ENCODE measurements at regions not wholly inside any gene's neighbourhood (a gene's known extent, or its start where the extent isn't known, plus 50 kb on each side); places are given as distances from the start of the nearest gene placed in this dataset.
"Not testable (repeated sequence)": the region's sequence is repeated elsewhere in the genome, so short reads cannot be mapped to it uniquely, and the experiment has no call there.

GRCh38 chr12:124218650-124219049, 76.2 kb upstream of the RFLNA start:
- DNase-seq (ENCODE audit: low spot score): not testable (repeated sequence)

- DNase-seq (ENCODE audit: low spot score): no peak
These were observed 72.3 kb upstream of the RFLNA start for GRCh38 chr12:124222368-124223245.

DNA sequence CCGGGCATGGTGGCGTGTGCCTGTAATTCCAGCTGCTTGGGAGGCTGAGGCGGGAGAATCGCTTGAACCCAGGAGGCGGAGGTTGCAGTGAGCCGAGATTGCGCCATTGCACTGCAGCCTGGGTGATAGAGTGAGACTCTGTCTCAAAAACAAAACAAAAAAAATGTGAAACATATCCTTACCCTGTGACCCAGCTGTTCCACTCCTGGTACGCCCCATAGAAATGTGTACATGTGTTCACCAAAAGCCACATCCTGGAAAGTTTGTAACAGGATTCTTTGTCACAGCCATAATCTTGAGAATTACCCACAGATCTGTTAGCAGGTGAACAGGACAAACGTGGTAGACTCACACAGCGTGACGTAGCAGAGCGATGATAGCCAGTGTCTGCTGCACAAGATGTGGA, 71.2 kb upstream of the RFLNA start:
- DNase-seq (ENCODE audit: low spot score): not testable (repeated sequence)

GRCh38 chr12:124224535-124225110, 70.3 kb upstream of the RFLNA start:
- DNase-seq (ENCODE audit: low spot score): no peak

DNA sequence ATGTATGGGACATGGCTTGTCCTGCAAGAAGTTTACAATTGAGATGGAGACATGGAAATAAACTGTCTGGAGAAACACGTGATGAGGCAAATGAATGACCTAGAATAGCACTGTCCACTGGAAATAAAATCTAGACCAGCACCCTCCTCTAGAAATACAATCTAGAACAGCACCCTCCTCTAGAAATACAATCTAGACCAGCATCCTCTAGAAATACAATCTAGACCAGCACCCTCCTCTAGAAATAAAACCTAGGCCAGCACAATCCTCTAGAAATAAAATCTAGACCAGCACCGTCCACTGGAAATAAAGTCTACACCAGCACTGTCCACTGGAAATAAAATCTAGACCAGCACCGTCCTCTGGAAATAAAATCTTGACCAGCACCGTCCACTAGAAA, 69.2 kb upstream of the RFLNA start:
- DNase-seq (ENCODE audit: low spot score): no peak

GRCh38 chr12:124227951-124228711, 66.8 kb upstream of the RFLNA start:
- no peak for DNase-seq (ENCODE audit: low spot score)

DNA sequence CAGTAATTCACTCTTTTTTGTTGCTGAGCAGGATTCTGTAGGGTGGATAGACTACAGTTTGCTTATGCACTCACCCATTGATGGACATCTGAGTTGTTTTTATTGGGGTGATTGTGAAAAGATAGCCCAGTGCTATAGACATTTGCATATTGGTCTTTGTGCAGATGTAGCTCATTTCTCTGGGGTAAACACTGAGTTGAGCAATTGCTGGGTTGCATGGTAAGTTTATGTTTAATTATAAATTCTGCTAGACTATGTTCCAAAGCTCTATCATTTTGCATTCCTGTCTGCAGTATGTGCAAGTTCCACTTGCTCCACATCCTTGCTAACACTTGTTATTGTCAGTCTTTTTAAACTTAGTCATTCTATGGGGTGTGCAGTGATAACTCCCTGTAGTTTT, 65.4 kb upstream of the RFLNA start:
- DNase-seq (ENCODE audit: low spot score): no peak

DNA sequence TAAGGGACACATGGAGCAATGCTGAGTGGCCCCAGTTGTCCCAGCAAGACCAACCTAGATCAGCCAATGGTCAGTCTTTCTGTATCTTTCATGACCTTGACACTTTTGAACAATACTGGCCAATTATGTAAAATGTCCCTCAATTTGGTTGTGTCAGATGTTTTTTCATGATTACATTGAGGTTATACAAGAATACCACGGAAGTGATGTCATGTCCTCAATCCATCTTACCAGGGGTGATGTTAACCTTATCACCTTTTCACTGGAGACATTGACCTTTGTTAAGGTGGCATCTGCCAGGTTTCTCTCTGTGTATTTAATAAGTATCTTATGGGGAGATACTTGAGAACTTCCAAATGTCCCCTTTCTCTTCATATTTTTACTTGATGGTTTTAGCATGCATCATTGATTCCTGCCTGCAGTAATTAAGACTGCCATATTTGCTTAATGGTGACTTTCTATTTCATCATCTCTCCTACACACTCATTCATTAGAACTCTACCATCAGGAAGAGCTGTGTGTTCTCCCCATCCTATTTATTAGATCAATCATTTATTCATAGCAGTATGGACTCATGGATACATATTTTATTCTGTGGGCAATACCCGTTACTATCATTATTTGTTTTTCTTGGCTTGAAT, 64.7 kb upstream of the RFLNA start:
- DNase-seq (ENCODE audit: low spot score): no peak

- DNase-seq (ENCODE audit: low spot score): no peak
These were observed 64.1 kb upstream of the RFLNA start for GRCh38 chr12:124230789-124231188.

DNA sequence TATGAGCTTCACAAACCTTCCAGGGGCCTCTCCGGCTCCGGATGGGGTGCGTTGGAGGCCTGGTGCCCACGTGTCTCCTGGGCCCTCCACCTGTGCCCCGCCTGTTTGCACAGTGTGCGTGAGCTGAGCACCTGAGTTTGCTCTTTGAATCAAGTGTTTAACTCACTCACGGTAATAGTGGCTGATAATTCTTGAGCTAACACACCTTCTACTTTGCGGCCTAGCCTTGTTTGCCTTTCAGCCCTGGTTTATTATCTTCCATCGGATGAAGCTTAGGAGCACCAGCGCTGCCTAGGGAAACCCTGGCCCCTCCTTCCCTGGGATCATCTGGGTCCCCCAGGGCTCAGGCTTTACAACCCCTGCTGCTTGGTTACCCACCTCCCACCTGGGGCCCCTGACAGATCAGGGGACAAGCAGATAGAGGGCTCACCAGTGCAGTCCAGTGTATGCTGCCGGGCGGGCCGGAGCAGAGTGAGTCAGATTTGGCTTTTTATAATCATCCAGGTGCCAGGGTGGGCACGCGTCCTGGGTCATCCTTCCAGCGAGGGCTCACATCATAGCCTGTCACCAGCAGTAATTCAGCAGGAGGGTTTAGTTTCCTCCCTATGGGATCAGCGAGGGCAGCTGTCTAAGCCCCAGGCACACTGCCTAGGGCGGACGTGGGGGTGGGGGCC, 62.8 kb upstream of the RFLNA start:
- DNase-seq (ENCODE audit: low spot score): no peak

DNA sequence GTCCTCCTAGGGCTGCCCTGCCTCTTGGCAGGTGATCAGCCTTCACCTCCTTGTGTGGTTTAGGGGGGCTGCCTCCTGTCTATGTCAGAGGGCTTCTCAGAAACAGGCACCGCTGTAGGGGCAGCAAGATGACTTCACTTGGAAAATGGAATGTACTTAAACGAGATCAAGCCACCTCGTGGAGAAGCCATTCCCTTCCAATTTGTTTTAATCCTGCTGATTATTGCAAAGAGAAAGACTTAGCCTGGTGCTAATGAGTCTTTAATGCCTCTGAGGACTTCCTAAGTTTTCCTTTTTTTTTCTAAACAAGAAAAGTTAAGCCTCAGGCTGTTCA, 62.3 kb upstream of the RFLNA start:
- no peak for DNase-seq (ENCODE audit: low spot score)

DNA sequence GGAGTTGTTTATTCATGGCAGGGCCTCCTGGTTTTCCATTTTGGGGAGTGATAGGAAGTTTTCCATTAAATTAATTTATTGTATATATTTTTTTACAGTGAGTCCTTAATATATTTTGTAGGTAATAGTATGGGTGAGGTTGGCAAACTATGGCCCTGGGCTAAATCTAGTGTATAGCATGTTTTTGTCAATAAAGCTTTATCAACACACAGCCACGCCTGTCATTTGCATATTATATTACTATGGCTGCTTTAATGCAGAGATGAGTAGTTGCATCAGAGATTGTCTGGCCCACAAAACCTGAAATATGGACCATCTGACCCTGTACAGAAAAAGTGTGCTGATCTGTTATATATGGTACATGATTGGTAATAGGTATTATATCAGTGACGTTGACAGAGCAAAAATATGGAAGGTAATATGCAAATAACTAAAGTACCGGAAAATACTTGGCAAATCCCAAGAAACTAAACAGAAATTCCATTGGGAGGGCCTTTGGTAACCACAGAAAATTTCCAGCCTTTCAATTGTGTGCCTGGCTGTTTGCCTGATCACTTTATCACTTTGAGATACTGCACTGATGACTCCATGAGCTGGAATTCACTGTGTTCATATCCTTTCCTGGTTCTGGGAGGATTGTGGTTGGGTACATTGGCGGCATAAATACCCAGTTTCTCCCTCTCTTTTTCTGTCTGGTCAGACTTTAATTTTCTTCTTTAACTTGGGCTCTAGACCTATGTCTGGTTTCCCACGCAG, 61.7 kb upstream of the RFLNA start:
- DNase-seq (ENCODE audit: low spot score): no peak

GRCh38 chr12:124233846-124234640, 60.9 kb upstream of the RFLNA start:
- no peak for DNase-seq (ENCODE audit: low spot score)

DNA sequence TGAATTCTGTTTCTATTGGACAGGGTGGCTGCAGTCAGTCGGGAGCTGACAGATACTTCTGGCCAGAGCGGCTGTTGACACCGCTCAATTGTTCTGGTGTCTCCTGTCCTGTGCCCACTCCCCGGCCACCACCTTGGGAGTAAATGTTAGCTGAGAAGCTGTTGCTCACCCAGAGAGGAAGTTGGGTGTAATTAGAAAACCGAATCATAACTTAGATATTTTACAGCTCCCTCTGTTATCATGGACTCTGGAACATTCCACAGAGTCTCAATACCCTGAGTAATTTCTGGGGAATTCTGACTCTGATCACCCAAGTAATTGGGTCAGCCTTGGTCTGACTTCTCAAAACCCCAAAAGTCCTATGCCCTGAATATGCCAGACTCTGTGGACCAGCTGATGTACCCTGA, 58.3 kb upstream of the RFLNA start:
- DNase-seq (ENCODE audit: low spot score): no peak

GRCh38 chr12:124238886-124239285, 56.0 kb upstream of the RFLNA start:
- no peak for DNase-seq (ENCODE audit: low spot score)

DNA sequence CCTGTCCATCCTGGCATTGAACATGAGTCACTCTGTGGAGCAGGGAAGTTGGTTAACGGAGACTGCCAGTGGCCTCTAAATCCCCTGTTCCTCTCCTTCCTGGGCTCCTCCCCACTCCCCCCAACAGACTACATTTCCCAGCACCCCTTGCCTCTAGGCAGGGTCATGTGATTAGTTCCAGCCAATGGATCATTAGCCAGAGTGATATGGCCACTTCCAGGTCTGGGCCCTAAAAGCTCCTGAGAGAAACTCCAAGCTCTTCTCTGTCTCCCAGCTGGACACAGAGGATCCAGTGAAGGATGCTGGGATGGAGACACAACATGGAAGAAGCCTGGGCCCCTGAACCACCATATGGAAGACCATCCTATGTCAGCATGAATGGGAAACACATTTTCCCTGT, 54.4 kb upstream of the RFLNA start:
- DNase-seq (ENCODE audit: low spot score): no peak

- DNase-seq (ENCODE audit: low spot score): no peak
These were observed 52.9 kb upstream of the RFLNA start for GRCh38 chr12:124241776-124242528.

- no peak for DNase-seq (ENCODE audit: low spot score)
These were observed 52.3 kb upstream of the RFLNA start for GRCh38 chr12:124242529-124243065.

DNA sequence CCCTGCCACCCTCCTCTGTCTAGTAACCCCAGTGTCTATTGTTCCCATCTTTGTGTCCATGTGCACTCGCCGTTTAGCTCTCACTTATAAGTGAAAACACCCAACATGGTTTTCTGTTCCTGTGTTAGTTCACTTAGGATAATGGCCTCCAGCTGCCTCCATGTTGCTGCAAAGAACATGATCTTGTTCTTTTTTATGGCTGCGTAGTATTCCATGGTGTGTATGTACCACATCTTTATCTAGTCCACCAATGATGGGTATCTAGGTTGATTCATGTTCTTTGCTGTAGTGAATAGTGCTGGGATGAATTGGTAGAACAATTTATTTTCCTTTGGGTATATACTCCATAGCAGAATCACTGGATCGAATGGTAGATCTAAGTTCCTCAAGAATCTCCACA, 51.0 kb upstream of the RFLNA start:
- DNase-seq (ENCODE audit: low spot score): no peak

Data from COLO829 (cell line).